IPS-18a (cell line): ENCODE measurements at regions not wholly inside any gene's neighbourhood (a gene's known extent, or its start where the extent isn't known, plus 50 kb on each side); places are given as distances from the start of the nearest gene placed in this dataset.

Experiments used
- H3K27ac ChIP-seq: one replicate; pipeline ENCODE4 v1.5.1; 2013; ENCODE audit warnings: low read length
- H3K27me3 ChIP-seq: one replicate; pipeline ENCODE4 v1.6.1; 2013; ENCODE audit warnings: mild to moderate bottlenecking, low read length; ENCODE audit not compliant: control insufficient read depth, insufficient read depth
- H3K36me3 ChIP-seq: one replicate; pipeline ENCODE4 v1.6.1; 2013; ENCODE audit warnings: low read depth, low read length; ENCODE audit not compliant: control insufficient read depth
- H3K4me1 ChIP-seq: one replicate; pipeline ENCODE4 v1.6.1; 2013; ENCODE audit warnings: low read depth, low read length; ENCODE audit not compliant: control insufficient read depth
- H3K4me3 ChIP-seq: one replicate; pipeline ENCODE4 v1.5.1; 2013; ENCODE audit warnings: low read length
- H3K9ac ChIP-seq: one replicate; pipeline ENCODE4 v1.6.1; 2013; ENCODE audit warnings: mild to moderate bottlenecking, low read length, moderate library complexity
- H3K9me3 ChIP-seq: one replicate; pipeline ENCODE4 v1.6.1; 2013; ENCODE audit warnings: low read depth, low read length; ENCODE audit not compliant: control insufficient read depth

DNA sequence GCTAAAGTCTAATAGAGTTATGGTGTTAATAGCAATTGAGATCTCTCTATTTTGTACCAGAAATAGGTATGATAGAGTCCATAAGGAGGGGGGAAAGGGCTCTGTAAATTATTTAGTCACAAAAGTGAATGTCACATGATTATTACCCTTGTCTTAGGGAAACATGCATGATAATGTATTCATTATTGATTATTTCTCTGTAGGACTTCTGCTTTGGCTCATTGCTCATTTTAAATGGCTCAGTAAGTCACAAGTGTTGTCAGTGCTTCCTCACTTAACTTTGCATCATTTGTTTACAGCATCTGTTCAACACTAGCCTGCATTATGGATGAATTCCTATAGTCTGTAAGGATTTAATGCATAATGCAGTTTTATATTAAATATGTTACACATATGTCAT is 788.8 kb upstream of the EDIL3 start:
- Histone ChIP-seq H3K4me1 (no peaks in the 10 kb centered on the region), H3K27me3 (no peaks in the 10 kb centered on the region), H3K9ac (no peak overlapping the region), H3K27ac (no peak overlapping the region), H3K4me3 (no peak overlapping the region), H3K36me3 (no peaks in the 10 kb centered on the region), H3K9me3 (no peaks in the 10 kb centered on the region)

DNA sequence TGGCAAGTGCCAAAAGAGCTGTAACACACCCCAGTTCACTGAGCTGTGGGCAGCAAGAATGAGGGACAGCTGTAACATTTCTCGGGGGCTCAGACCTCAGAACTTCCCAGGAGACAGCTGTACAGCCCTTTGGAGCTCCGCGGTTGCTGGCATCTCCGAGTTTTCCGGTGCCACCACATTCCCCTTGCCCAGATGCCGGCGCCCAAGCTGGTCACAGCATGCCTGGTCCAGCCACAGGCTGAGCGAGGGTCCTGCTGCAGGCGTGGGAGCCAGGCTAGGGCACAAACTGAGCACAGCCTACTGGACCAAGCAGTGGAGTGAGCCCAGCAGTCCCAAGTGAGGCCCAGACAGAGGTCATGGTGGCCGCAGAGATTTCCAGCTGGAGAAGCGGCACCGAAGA is 797.7 kb upstream of the EDIL3 start:
- no peak overlapping the region for H3K9ac ChIP-seq
- H3K27me3 ChIP-seq: no peaks in the 10 kb centered on the region
- H3K27ac ChIP-seq: no peak overlapping the region
- H3K9me3 ChIP-seq: no peaks in the 10 kb centered on the region
- H3K4me1 ChIP-seq: no peaks in the 10 kb centered on the region
- no peak overlapping the region for H3K4me3 ChIP-seq
- H3K36me3 ChIP-seq: no peaks in the 10 kb centered on the region

DNA sequence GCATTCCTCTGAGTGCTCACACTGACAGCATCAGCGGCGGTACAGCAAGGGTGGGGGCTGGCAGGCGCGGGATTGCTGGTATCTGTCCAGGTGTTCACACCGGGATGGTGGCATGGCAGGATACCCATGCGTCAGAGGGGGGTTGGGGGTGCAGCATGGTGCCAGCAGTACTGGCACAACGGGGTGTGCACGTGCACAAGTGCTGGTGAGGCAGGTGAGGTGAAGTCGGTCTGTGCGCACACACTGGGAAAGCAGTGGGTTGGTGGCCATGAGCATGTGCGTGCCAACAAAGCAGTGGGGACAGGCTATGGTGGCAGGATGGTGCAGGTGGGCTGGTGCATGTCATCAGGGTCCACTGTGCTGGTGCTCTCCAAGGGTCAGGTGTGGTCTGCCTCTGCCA is 819.6 kb upstream of the EDIL3 start:
- no peak overlapping the region for H3K4me3 ChIP-seq
- H3K27ac ChIP-seq: no peak overlapping the region
- H3K36me3 ChIP-seq: no peaks in the 10 kb centered on the region

DNA sequence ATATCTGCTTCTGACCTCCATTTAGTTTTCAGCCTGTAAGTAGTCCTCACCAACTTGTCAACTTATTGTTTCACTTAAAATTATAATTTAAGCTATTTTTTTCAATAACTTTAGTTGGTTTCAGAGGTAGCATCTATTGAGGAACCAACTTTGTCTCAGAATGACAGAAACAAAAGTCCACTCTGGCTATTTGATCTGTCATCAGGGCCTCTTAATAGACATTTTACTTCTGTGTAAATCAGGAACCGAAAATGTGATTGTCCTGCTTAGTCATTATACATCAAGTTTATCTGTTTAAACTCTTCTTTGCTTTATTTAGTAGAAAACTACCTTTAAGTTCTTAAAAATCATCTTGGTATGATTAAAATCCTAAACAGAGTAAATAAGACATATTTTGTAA is 820.8 kb upstream of the EDIL3 start:
- H3K27me3 ChIP-seq: no peaks in the 10 kb centered on the region
- H3K9ac ChIP-seq: no peak overlapping the region
- H3K4me3 ChIP-seq: no peak overlapping the region
- no peaks in the 10 kb centered on the region for H3K36me3 ChIP-seq
- no peaks in the 10 kb centered on the region for H3K9me3 ChIP-seq
- no peak overlapping the region for H3K27ac ChIP-seq
- H3K4me1 ChIP-seq: no peaks in the 10 kb centered on the region

More for the DNA sequence above, 819.6 kb upstream of the EDIL3 start:
- Histone ChIP-seq H3K9me3 (no peaks in the 10 kb centered on the region), H3K9ac (no peak overlapping the region), H3K4me1 (no peaks in the 10 kb centered on the region), H3K27me3 (no peaks in the 10 kb centered on the region)

DNA sequence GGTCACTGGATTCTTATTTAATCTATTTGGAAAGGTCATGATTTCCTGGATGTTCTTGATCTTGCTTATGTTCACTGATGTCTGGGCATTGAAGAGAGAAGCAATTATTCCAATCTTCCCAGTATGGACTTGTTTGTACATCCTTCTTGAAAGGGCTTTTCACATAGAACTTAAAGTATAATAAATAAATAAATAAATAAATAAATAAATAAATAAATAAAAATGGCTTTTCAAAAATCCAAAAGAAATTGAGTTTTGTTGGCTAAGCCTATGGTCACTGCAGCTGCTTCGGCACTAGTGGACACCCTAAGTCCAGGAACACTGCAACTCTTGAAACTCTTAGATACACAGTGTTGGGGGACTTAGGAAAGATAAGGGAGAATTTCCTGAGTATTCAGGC is 840.7 kb upstream of the EDIL3 start:
- Histone ChIP-seq H3K9me3 (no peaks in the 10 kb centered on the region), H3K27me3 (no peaks in the 10 kb centered on the region), H3K4me3 (no peak overlapping the region), H3K9ac (no peak overlapping the region), H3K27ac (no peak overlapping the region), H3K4me1 (no peaks in the 10 kb centered on the region), H3K36me3 (no peaks in the 10 kb centered on the region)

- H3K4me3 ChIP-seq: no peak overlapping the region
- no peaks in the 10 kb centered on the region for H3K36me3 ChIP-seq
- H3K9ac ChIP-seq: no peak overlapping the region
- H3K27me3 ChIP-seq: no peaks in the 10 kb centered on the region
- H3K9me3 ChIP-seq: no peaks in the 10 kb centered on the region
- no peak overlapping the region for H3K27ac ChIP-seq
- no peaks in the 10 kb centered on the region for H3K4me1 ChIP-seq
These were observed 864.5 kb upstream of the EDIL3 start for GRCh38 chr5:85249204-85249603.

DNA sequence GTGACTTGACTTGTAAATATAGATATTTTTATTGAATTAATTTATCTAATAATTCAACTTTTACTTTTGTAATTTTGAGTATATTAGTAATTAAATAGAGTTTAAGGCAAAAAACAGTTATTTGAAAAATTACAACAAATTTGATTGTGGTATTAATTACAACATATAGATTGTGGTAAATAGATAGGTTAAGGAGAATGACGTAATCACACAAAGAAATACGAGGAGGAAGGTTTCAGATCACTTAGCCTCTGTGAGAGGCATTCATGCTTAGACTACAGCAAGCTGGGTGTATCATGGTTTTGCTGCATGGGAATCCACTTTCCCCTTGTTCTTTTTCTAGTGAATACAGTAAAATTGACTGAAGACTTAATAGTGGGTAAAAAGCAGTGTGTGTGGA is 878.4 kb upstream of the EDIL3 start:
- Histone ChIP-seq H3K27ac (no peak overlapping the region), H3K9me3 (no peaks in the 10 kb centered on the region), H3K4me1 (no peaks in the 10 kb centered on the region), H3K36me3 (no peaks in the 10 kb centered on the region), H3K27me3 (no peaks in the 10 kb centered on the region), H3K9ac (no peak overlapping the region), H3K4me3 (no peak overlapping the region)

GRCh38 chr5:85266692-85267091 is 882.0 kb upstream of the EDIL3 start:
- no peaks in the 10 kb centered on the region for H3K4me1 ChIP-seq
- H3K36me3 ChIP-seq: no peaks in the 10 kb centered on the region
- no peaks in the 10 kb centered on the region for H3K9me3 ChIP-seq
- no peaks in the 10 kb centered on the region for H3K27me3 ChIP-seq
- H3K27ac ChIP-seq: no peak overlapping the region
- H3K9ac ChIP-seq: no peak overlapping the region
- no peak overlapping the region for H3K4me3 ChIP-seq

GRCh38 chr5:85268194-85268593 is 883.5 kb upstream of the EDIL3 start:
- no peak overlapping the region for H3K4me3 ChIP-seq
- no peaks in the 10 kb centered on the region for H3K27me3 ChIP-seq
- H3K36me3 ChIP-seq: no peaks in the 10 kb centered on the region
- H3K9ac ChIP-seq: no peak overlapping the region
- no peak overlapping the region for H3K27ac ChIP-seq
- H3K4me1 ChIP-seq: no peaks in the 10 kb centered on the region
- no peaks in the 10 kb centered on the region for H3K9me3 ChIP-seq

DNA sequence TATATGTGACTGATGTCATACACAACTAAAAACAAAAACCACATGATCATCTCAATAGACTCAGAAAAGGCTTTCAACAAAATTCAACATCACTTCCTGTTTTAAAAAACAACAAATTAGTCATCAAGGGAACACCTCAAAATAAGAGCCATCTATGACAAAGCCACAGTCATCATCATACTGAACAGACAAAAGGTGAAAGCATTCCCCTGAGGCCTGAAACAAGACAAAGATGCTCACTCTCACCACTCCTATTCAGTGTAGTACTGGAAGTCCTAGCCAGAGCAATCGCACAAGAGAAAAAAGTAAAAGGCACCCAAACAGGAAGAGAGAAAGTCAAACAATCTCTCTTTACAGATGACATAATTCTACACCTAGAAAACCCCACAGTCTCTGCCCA is 893.5 kb upstream of the EDIL3 start:
- H3K36me3 ChIP-seq: no peaks in the 10 kb centered on the region
- no peak overlapping the region for H3K27ac ChIP-seq
- no peak overlapping the region for H3K9ac ChIP-seq
- no peaks in the 10 kb centered on the region for H3K4me1 ChIP-seq
- H3K9me3 ChIP-seq: no peaks in the 10 kb centered on the region
- no peak overlapping the region for H3K4me3 ChIP-seq
- no peaks in the 10 kb centered on the region for H3K27me3 ChIP-seq

DNA sequence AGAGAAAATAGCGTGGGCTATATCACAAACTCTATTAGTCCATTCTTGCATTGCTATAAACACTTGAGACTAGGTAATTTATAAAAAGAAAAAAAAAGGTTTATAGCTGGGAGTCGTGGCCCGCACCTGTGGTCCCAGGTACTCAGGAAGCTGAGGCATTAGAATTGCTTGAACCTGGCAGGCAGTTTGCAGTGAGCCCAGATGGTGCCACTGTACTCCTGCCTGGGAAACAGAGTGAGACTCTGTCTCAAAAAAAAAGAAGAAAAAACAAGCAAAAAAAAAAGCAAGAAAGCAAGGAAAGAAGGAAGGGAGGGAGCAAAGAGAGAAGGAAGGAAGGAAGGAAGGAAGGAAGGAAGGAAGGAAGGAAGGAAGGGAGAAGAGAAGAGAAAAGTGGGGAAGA is 904.2 kb upstream of the EDIL3 start:
- Histone ChIP-seq H3K27me3 (no peaks in the 10 kb centered on the region), H3K9me3 (no peaks in the 10 kb centered on the region), H3K4me1 (no peaks in the 10 kb centered on the region), H3K36me3 (no peaks in the 10 kb centered on the region), H3K9ac (no peak overlapping the region), H3K27ac (no peak overlapping the region), H3K4me3 (no peak overlapping the region)

- Histone ChIP-seq H3K9ac (no peak overlapping the region), H3K27ac (no peak overlapping the region), H3K9me3 (no peaks in the 10 kb centered on the region), H3K4me1 (no peaks in the 10 kb centered on the region), H3K4me3 (no peak overlapping the region), H3K36me3 (no peaks in the 10 kb centered on the region), H3K27me3 (no peaks in the 10 kb centered on the region)
These were observed 908.6 kb upstream of the EDIL3 start for GRCh38 chr5:85293145-85293785.
